Ovary (tissue), 3 donors: ENCODE measurements at regions not wholly inside any gene's neighbourhood (a gene's known extent, or its start where the extent isn't known, plus 50 kb on each side); places are given as distances from the start of the nearest gene placed in this dataset.

ENCODE experiments used
- EP300 ChIP-seq: sonication (generic); formaldehyde crosslinking; IDR thresholded peaks from one replicate; pipeline ENCODE4 v1.6.1; 2017; ENCODE audit warnings: antibody characterized with exemption
- TF ChIP-seq, protein P1 (sequence below), 3 donors: fragments of 450-650 bp in 2 of 3; fragments of 200-600 bp in 1 of 3; IDR thresholded peaks; one replicate each; pipeline versions ENCODE4 v1.5.1 to v1.8.0; 2016 to 2022; ENCODE audit warnings: antibody characterized with exemption in 3 of 3, mild to moderate bottlenecking in 1 of 3
- donor health status: DM: no; HTN: no; CAD: no.

DNA sequence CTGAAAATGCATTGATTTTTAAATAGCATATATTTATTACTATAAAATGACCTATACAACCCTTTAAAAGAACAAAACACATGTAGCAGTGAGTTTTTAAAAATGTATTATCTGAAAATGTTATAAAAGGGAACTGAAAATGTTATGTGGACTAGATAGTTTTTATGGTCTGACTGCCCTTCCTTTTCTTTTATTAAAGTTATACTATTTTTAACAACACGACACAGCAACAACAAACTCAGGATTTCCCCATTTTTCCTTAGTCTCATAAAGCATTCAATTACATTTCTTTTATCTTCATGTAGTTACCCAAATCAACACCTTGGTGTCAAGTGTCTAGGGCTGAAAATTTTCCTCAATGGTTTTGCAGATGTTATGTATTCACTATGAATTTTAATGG lies 132.8 kb upstream of the TMEFF2 start:
- TF ChIP-seq, protein P1, sequence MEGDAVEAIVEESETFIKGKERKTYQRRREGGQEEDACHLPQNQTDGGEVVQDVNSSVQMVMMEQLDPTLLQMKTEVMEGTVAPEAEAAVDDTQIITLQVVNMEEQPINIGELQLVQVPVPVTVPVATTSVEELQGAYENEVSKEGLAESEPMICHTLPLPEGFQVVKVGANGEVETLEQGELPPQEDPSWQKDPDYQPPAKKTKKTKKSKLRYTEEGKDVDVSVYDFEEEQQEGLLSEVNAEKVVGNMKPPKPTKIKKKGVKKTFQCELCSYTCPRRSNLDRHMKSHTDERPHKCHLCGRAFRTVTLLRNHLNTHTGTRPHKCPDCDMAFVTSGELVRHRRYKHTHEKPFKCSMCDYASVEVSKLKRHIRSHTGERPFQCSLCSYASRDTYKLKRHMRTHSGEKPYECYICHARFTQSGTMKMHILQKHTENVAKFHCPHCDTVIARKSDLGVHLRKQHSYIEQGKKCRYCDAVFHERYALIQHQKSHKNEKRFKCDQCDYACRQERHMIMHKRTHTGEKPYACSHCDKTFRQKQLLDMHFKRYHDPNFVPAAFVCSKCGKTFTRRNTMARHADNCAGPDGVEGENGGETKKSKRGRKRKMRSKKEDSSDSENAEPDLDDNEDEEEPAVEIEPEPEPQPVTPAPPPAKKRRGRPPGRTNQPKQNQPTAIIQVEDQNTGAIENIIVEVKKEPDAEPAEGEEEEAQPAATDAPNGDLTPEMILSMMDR (IDR thresholded peaks at IDR 0.05), result no peak
- TF ChIP-seq EP300, result no peak
